CD4-positive, alpha-beta T cell (primary cell): ENCODE measurements at regions not wholly inside any gene's neighbourhood (a gene's known extent, or its start where the extent isn't known, plus 50 kb on each side); places are given as distances from the start of the nearest gene placed in this dataset.

ENCODE experiments used
- ATAC-seq: fragments of 200-7000 bp; cut with Tn5 transposase; one replicate; pipeline ENCODE4 v1.10.0; 2022; ENCODE audit warnings: mild to moderate bottlenecking; ENCODE audit not compliant: poor library complexity
- CTCF ChIA-PET: fragments of 350-600 bp; sonication (Branson Sonifier 250); formaldehyde crosslinking; loops from one replicate; lab custom pipeline; 2021; ENCODE audit warnings: antibody characterized with exemption, inconsistent platforms; lab: Charles Lee
- POLR2A ChIA-PET: fragments of 350-600 bp; sonication (Branson Sonifier 250); formaldehyde crosslinking; loops from one replicate; lab custom pipeline; 2021; ENCODE audit warnings: antibody characterized with exemption, inconsistent platforms; lab: Charles Lee
- DNase-seq, 14 experiments: peaks; one replicate each; pipeline ENCODE4 v3.0.0-alpha.2; 2013 to 2020; ENCODE audit warnings: mixed read lengths in 2 of 14
- H3K27ac ChIP-seq, 2 donors: one replicate each; pipeline versions ENCODE4 v1.5.1 to v1.7.0; 2013; ENCODE audit warnings: low read length in 2 of 2, low read depth in 1 of 2, mild to moderate bottlenecking in 1 of 2
- H3K27me3 ChIP-seq, 2 experiments: 1 replicate in 1 of 2; 2 replicates in 1 of 2; pipeline versions ENCODE4 v1.6.1 to v1.7.0; 2013; ENCODE audit warnings: low read length in 2 of 2, control low read depth in 1 of 2, mild to moderate bottlenecking in 1 of 2, moderate library complexity in 1 of 2; ENCODE audit not compliant: insufficient read depth in 2 of 2, control insufficient read depth in 1 of 2
- H3K36me3 ChIP-seq: one replicate; pipeline ENCODE4 v1.6.1; 2013; ENCODE audit warnings: low read length, control low read depth; ENCODE audit not compliant: insufficient read depth
- H3K4me1 ChIP-seq: one replicate; pipeline ENCODE4 v1.6.1; 2013; ENCODE audit warnings: low read length, control low read depth; ENCODE audit not compliant: insufficient read depth
- H3K4me3 ChIP-seq: one replicate; pipeline ENCODE4 v1.5.1; 2013; ENCODE audit warnings: mild to moderate bottlenecking, low read length, moderate library complexity
- H3K9me3 ChIP-seq, 2 experiments: 1 replicate in 1 of 2; 2 replicates in 1 of 2; pipeline versions ENCODE4 v1.6.1 to v1.7.0; 2013; ENCODE audit warnings: low read length in 2 of 2, mild to moderate bottlenecking in 2 of 2, control low read depth in 1 of 2, moderate library complexity in 1 of 2; ENCODE audit not compliant: control insufficient read depth in 1 of 2, insufficient read depth in 1 of 2
- H3K27ac Mint-ChIP-seq: one replicate; pipeline ENCODE4 v1.8.0; 2020; ENCODE audit warnings: mixed read lengths
- H3K27me3 Mint-ChIP-seq: one replicate; pipeline ENCODE4 v1.8.0; 2021; ENCODE audit warnings: mixed read lengths
- H3K36me3 Mint-ChIP-seq: one replicate; pipeline ENCODE4 v1.8.0; 2021; ENCODE audit warnings: low read depth, mixed read lengths
- H3K4me1 Mint-ChIP-seq: one replicate; pipeline ENCODE4 v1.8.0; 2021; ENCODE audit warnings: low read depth, mixed read lengths
- H3K4me3 Mint-ChIP-seq: one replicate; pipeline ENCODE4 v1.8.0; 2020; ENCODE audit warnings: mild to moderate bottlenecking, mixed read lengths
- H3K9me3 Mint-ChIP-seq: one replicate; pipeline ENCODE4 v1.8.0; 2020; ENCODE audit warnings: mixed read lengths
- intact Hi-C, 2 experiments: fragments of 100-400 bp; cut with DNase I in 1 of 2; cut with micrococcal nuclease in 1 of 2; formaldehyde crosslinking; loops; one replicate each; pipeline versions ENCODE4 v1.15.1 to v1.9.0; 2023 to 2025; cut with DNase I, micrococcal nuclease
- TF ChIP-seq, protein P1 (sequence below): fragments of 200-600 bp; IDR thresholded peaks from one replicate; pipeline ENCODE4 v1.8.0; 2022; ENCODE audit warnings: antibody characterized with exemption, mild to moderate bottlenecking

DNA sequence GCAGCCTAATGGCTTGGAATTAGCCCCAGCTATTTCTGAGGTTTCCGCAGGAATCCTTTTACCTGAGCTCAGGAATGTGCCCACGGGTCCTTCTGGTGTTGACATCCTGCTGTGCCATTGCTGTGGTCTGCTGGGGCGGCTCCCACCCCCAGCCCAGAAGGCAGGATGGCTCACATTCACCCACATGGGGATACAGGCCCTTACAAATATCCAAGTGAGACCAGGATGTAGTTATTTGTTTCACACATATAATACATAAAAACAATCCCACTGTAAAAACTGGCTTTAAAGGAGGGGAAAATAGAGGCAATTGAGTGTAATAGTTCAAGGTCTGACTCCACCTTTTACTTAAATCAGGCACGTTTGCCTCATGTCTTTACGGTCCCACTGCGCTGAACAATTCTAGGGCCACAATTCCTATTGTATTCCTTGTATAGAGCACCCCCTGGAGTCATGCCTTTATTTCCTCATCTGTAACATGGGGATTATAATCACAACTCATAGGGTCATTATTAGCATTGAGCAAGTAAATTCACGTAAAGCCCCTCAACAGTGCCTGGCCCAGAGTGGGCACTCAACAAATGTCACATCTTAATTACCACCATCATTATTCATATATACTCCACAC lies 57.2 kb upstream of the FICD start:
- Mint-ChIP-seq H3K4me3 (no peak overlapping the region), H3K4me1 (no peaks in the 10 kb centered on the region), H3K27me3 (peaks cover 57% of the 10 kb centered on the region), H3K9me3 (no peaks in the 10 kb centered on the region), H3K27ac (no peak overlapping the region), H3K36me3 (no peaks in the 10 kb centered on the region)
- no peak overlapping the region for H3K27ac ChIP-seq
- no peak overlapping the region for H3K4me3 ChIP-seq
- TF ChIP-seq, protein P1, sequence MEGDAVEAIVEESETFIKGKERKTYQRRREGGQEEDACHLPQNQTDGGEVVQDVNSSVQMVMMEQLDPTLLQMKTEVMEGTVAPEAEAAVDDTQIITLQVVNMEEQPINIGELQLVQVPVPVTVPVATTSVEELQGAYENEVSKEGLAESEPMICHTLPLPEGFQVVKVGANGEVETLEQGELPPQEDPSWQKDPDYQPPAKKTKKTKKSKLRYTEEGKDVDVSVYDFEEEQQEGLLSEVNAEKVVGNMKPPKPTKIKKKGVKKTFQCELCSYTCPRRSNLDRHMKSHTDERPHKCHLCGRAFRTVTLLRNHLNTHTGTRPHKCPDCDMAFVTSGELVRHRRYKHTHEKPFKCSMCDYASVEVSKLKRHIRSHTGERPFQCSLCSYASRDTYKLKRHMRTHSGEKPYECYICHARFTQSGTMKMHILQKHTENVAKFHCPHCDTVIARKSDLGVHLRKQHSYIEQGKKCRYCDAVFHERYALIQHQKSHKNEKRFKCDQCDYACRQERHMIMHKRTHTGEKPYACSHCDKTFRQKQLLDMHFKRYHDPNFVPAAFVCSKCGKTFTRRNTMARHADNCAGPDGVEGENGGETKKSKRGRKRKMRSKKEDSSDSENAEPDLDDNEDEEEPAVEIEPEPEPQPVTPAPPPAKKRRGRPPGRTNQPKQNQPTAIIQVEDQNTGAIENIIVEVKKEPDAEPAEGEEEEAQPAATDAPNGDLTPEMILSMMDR: no peak
- ATAC-seq: no peak
- H3K9me3 ChIP-seq: no peaks in the 10 kb centered on the region
- no peaks in the 10 kb centered on the region for H3K4me1 ChIP-seq
- H3K27me3 ChIP-seq: peaks cover 8 to 10% of the 10 kb centered on the region in 2 experiments
- ChIA-PET CTCF (no interaction called here), POLR2A (no interaction called here)
- intact Hi-C loops: loop anchor here (2.0 to 10.0 kb wide), 3 partner anchors 353 to 473 kb away; no protein-coding TSS in a partner anchor
- no peak for DNase-seq
- no peaks in the 10 kb centered on the region for H3K36me3 ChIP-seq

- no peaks in the 10 kb centered on the region for H3K4me1 Mint-ChIP-seq
- H3K36me3 ChIP-seq: no peaks in the 10 kb centered on the region
- intact Hi-C loops: loop anchor here (2.0 to 10.0 kb wide), 3 partner anchors 352 to 472 kb away; no protein-coding TSS in a partner anchor
- H3K27ac Mint-ChIP-seq: no peak overlapping the region
- DNase-seq (peak in 3 of 14 experiments; percentile 31 to 65 (median 45)), ATAC-seq (peak; percentile 26)
- H3K27me3 ChIP-seq: peaks cover 5 to 8% of the 10 kb centered on the region in 2 experiments
- ChIA-PET POLR2A (no interaction called here), CTCF (no interaction called here)
- H3K27ac ChIP-seq: no peak overlapping the region
- peaks cover 54% of the 10 kb centered on the region for H3K27me3 Mint-ChIP-seq
- H3K9me3 ChIP-seq: no peaks in the 10 kb centered on the region
- TF ChIP-seq, protein P1: peak; percentile 39
- no peaks in the 10 kb centered on the region for H3K36me3 Mint-ChIP-seq
- no peaks in the 10 kb centered on the region for H3K9me3 Mint-ChIP-seq
- H3K4me3 ChIP-seq: no peak overlapping the region
- H3K4me3 Mint-ChIP-seq: no peak overlapping the region
- no peaks in the 10 kb centered on the region for H3K4me1 ChIP-seq
Observed at GRCh38 chr12:108457006-108457733, 57.9 kb upstream of the FICD start.

GRCh38 chr12:108455706-108456105 lies 59.4 kb upstream of the FICD start:
- TF ChIP-seq, protein P1: no peak
- CTCF ChIA-PET: no interaction called here
- Mint-ChIP-seq H3K27me3 (peaks cover 58% of the 10 kb centered on the region), H3K36me3 (no peaks in the 10 kb centered on the region), H3K27ac (no peak overlapping the region), H3K4me1 (no peaks in the 10 kb centered on the region), H3K4me3 (no peak overlapping the region), H3K9me3 (no peaks in the 10 kb centered on the region)
- intact Hi-C loops: loop anchor here (2.0 to 10.0 kb wide), 3 partner anchors 351 to 471 kb away; no protein-coding TSS in a partner anchor
- H3K9me3 ChIP-seq: no peaks in the 10 kb centered on the region
- no peaks in the 10 kb centered on the region for H3K4me1 ChIP-seq
- H3K4me3 ChIP-seq: no peak overlapping the region
- H3K27ac ChIP-seq: no peak overlapping the region
- H3K36me3 ChIP-seq: no peaks in the 10 kb centered on the region
- peaks cover 5 to 7% of the 10 kb centered on the region in 2 experiments for H3K27me3 ChIP-seq
- POLR2A ChIA-PET: no interaction called here
- DNase-seq (peak in 1 of 14 experiments; percentile 7), ATAC-seq (no peak)
